ENCODE measurements at regions not wholly inside any gene's neighbourhood (a gene's known extent, or its start where the extent isn't known, plus 50 kb on each side); places are given as distances from the start of the nearest gene placed in this dataset.

GRCh38 chr13:112639521-112639920 lies 50.3 kb upstream of the ATP11A start:
- TF ChIP-seq CTCF (IDR thresholded peaks at IDR 0.05) = no peak
- Histone ChIP-seq H3K27me3 (peaks cover 62% of the 10 kb centered on the region), H3K4me3 (ENCODE audit: low read depth in 1 of 2, low read length in 1 of 2) (no peak overlapping the region), H3K4me1 (ENCODE audit: control insufficient read depth in 1 of 2, insufficient read depth in 1 of 2, low read depth in 1 of 2, low read length in 1 of 2) (peaks cover 0 to 6% of the 10 kb centered on the region in 2 experiments), H3K27ac (no peak overlapping the region), H3K36me3 (no peaks in the 10 kb centered on the region), H3K9me3 (no peaks in the 10 kb centered on the region)

DNA sequence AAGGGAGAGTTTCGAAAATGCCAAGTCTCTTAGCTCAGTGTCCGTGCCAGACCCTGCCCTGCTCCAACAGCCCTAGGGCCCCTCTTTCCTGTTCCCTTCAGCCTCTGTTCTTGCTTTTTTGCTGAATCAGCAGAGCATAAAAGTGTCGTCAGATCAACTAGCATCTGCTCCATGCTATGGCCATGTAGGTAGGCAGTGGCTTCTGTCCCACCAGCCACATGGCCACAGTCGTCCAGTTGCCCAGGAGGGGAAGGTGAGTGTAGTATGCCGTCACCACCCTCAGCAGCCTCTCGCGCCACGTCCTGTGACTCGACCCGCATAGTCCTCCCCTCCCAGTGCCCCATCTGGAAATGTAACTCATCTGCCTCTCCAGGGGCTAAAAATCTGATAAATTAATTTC lies 50.9 kb upstream of the ATP11A start:
- Histone ChIP-seq H3K27ac (no peak overlapping the region), H3K36me3 (no peaks in the 10 kb centered on the region), H3K4me1 (ENCODE audit: control insufficient read depth in 1 of 2, insufficient read depth in 1 of 2, low read depth in 1 of 2, low read length in 1 of 2) (peaks cover 0 to 6% of the 10 kb centered on the region in 2 experiments), H3K9me3 (no peaks in the 10 kb centered on the region), H3K4me3 (ENCODE audit: low read depth in 1 of 2, low read length in 1 of 2) (no peak overlapping the region), H3K27me3 (peaks cover 68% of the 10 kb centered on the region)
- TF ChIP-seq CTCF (IDR thresholded peaks at IDR 0.05) = no peak

DNA sequence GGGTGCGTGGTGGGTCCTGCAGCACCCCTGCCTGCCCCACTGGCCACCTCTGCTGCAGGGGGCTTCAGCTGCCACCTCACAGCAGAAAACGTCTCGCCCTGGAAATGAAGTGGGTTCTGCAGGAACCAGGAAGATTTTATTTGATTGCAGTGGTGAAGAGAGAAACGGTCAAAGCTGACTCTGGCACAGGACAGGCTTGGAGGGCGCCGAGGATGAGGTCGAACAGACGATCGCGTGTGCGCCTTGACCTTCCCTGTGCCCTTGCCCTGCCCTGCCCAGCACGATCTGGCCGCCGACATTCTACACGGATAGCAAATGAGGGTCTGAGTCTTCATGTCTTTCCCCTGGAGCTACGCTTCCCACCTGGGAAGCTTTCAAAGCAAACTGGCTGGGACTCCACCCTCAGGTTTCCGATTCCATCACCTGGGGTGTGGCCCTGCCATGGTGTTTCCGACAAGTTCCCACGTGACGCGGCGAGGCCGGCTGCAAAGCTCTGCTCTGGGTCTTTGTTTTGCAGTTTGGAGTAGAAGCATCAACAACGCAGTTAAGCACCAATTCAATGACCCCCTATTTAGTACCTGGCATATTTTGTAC lies 50.3 kb upstream of the TUBGCP3 start:
- Histone ChIP-seq H3K4me3 (ENCODE audit: low read depth in 1 of 2, low read length in 1 of 2) (no peak overlapping the region), H3K36me3 (no peaks in the 10 kb centered on the region), H3K9me3 (no peaks in the 10 kb centered on the region), H3K4me1 (ENCODE audit: control insufficient read depth in 1 of 2, insufficient read depth in 1 of 2, low read depth in 1 of 2, low read length in 1 of 2) (peaks cover 0 to 6% of the 10 kb centered on the region in 2 experiments), H3K27me3 (peaks cover 75% of the 10 kb centered on the region), H3K27ac (no peak overlapping the region)
- TF ChIP-seq CTCF (IDR thresholded peaks at IDR 0.05) = no peak

Measured in neutrophil (primary cell).